ENCODE measurements at regions not wholly inside any gene's neighbourhood (a gene's known extent, or its start where the extent isn't known, plus 50 kb on each side); places are given as distances from the start of the nearest gene placed in this dataset.

DNA sequence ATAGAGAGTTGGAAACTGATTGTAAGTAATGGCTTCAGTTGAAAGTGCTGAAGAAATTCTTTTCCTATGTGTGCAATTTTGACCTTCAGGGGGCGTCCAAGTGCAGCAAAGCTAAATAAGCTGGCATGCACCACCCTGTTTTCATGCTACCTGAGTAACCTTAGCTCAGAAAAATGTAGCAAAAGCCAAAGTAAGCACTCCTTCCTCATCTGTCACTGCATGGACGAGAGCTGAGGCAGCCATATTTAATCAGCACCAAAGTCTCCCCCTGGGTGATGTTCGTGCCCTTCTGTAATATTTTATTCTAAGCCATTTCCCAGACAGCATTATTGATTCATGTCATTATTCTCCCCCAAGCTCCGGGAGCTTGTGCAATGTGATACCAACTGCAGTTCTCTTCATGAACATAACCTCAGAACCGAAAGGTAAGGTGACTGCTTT, 123.1 kb downstream of the RPS12 start:
- DNase-seq = peak; percentile 37

DNA sequence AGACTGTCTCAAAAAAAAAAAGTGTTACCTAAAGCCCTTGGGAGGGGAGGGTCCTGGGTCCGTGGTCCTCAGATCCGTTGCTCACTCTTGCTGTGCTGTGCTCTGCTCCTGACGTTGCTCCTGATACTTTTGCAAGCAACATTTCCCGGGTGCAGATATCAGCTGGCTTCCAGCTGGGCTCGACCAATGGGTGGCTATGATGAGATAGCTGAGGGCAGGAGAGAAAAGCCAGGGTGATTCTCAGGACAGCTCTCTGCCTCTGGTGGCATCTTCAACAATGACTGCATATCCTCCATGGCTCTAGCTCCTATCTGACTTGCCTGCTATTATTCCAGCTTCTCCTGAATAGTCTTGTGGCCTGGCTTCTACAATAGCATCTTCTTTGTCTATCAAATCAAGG, 134.5 kb downstream of the RPS12 start:
- no peak for DNase-seq

DNA sequence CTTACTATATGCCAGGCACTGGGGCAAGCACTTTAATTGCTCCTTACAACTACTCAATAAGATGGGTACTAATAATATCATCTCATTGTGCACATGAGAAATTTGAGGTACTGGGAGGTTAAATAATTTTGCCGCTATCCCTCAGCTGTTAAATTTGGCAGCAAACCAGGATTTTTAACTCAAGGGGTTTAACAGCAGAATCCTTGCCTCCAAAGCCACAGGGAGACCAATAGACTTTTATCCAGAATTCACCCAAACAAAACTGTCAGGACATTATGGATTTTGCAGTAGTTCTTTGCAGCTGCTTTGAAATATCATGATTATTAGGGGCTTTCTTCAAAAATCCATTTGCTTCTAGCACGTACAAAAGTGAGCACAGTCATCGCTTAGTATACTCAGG, 136.2 kb downstream of the RPS12 start:
- no peak for DNase-seq

GRCh38 chr6:132952031-132952867, 137.9 kb downstream of the RPS12 start:
- peak; percentile 34 for DNase-seq

GRCh38 chr6:132952986-132953385, 138.6 kb downstream of the RPS12 start:
- DNase-seq = no peak

- no peak for DNase-seq
Observed at GRCh38 chr6:132954222-132954621, 139.9 kb downstream of the RPS12 start.

DNA sequence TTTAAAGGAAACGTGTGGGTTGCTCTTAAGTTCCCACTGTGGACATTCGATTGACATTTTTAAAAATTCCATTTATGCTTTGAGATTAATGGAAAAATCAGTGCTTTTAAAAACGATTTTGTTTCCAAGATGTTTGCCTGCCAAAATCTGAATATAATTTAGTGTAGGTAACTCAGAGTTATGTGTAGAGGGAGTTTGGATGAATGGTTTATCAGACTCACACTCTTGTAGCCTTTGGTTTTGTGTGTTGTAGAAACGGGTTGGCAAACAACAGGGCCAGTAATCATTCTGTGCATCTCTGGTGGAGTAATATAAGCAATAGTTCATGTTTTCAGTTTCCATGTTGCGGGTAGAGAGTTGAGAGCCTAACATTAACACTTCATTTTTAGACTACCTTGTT, 140.6 kb downstream of the RPS12 start:
- DNase-seq = no peak

- DNase-seq = no peak
Observed at GRCh38 chr6:132959639-132960326, 145.4 kb downstream of the RPS12 start.

DNA sequence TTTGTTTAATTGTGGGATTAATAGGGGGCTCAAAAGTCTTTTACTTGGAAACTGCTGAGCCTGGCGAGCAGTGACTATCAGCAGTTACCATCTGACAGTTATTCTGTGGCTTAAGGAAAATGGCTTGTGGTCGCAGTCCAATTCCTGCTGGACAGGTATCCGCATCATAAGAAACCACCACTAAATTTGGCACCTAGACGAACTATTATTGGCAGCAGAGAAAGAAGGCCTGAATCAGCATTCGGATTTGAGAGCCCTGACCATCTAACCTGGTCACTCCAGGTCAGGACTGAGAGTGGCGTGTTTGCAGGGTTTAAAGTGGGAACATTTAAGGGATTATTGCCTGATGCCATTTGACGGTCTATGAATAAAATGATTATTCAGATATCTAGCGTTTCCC, 146.4 kb downstream of the RPS12 start:
- peak; percentile 44 for DNase-seq

DNA sequence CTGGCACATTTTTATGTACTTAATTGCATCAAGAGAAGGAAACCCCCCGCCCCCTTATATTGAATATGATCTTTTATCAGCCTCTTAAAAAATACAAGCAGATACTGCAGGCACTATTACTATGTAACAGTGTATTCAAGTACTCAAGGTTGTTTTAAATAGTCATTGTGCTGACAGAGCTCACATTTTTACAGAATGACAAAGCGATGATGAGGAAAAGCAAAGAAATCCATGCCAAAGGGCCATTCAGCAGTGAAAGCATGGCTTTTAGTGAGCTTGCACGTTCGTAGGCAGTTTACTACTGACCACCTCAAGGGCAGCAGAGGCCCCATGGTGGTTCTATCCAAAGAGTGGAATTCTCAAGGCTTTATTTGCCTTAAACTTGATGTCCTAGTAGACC, 146.8 kb downstream of the RPS12 start:
- DNase-seq = peak; percentile 80

DNA sequence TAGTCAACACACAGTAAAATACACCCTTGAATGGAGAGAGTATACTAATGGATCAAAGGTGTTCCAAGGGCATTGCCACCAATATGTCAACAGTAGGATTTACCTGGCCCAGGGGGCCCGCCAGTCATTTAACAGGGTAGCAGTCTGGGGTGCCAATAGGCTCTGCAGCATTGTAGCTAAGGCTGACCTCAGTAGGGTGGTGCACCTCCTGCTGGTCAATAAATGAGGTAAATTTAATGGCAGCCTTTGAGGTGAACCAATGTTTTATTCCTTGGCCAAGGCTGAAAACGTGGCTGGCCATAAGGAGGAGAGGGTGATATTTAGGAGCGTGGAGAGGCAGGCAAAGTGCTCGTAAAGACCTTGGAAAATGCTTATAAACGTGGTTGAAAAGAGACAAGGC, 147.2 kb downstream of the RPS12 start:
- DNase-seq = no peak

DNA sequence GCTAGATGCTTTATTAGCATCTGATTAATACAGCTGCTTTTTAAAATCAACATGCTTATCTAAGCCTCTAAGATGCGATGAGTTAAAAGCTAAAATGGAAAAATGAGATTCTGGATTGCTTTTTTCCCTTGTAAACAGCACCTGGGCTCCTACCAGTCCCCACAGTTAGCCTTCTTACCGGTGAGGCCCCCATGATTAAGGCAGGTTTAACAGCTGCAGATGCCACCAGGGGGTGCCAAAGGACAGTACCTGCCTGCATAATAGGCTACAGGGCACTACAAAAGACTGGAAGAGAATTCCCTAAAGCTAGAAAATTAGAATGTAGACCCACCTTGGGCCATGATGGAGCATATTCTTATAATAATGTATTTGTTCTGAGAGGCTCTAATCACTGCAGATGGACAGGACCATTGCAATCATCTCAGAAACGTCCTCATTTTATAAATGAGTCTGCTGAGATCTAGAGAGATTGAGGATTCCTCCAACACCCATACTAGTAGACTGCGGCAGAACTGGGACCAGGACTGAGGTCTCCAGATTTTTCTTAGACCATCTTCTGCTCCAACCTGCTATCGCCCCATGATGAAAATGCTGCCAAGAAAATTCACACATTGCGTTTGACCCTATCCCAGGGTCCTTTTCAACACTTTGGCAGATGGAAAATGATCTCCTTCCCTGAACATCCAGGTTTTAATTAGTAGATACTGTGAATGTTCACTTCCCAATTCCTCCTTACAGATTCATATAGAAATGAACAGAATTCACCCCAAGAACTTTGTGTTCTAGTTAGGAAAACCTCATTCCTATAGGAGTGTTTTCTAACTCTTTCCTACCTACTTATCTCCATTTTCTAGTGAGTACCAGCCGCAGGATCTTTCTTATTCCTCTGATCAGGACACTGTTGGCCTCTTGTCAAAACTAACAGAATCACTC, 148.8 kb downstream of the RPS12 start:
- DNase-seq = peak; percentile 55

- no peak for DNase-seq
Observed at GRCh38 chr6:132964101-132964867, 149.9 kb downstream of the RPS12 start.

DNA sequence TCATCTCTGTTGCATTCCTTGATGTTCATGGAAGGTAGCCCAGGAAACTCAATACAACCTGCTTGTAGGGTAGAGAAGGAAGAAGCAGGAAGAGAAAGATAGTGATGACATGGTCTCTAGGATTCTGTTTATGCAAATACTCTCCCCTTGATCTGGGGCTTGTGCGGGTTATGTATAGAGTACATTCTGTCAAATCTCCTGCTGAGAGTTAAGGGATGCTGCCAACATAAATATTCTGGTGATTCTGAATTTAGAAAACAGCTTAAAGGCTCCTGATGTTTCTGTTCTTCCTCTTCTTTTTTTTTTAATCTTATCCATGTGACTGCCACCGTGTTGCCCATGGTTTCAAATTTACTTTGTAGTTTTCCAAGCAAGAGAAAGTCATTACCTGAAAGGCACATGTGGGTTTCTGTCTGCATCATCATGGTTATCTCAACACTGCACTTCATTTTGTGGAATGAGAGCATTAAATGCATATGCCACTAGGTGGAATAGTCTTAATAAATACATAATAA, 150.6 kb downstream of the RPS12 start:
- no peak for DNase-seq

- DNase-seq = no peak
Observed at GRCh38 chr6:132967871-132968270, 153.5 kb downstream of the RPS12 start.

- DNase-seq = no peak
Observed at GRCh38 chr6:132968419-132968950, 154.1 kb downstream of the RPS12 start.

DNA sequence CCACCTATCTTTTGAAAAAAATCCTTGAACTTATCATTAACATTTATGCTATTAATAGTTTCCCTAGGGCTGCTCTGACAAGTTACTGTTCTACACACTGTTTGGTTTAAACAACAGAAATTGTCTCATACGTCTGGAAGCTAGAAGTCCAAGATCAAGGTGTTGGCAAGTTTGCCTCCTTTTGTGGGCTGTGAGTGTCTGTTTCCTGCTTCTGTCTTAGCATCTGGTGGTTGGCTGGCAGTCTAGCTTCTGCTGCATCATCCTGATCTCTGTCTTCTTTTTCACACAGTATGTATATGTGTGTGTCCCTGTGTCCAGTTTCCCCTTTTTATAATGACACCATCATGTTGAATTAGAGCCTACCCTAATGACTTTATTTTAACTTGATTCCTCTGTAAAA, 154.8 kb downstream of the RPS12 start:
- DNase-seq = peak; percentile 31

GRCh38 chr6:132971676-132972075, 157.3 kb downstream of the RPS12 start:
- DNase-seq = no peak

- DNase-seq = no peak
Observed at GRCh38 chr6:132972254-132972653, 157.9 kb downstream of the RPS12 start.

GRCh38 chr6:132972971-132973370, 158.6 kb downstream of the RPS12 start:
- DNase-seq = no peak

DNA sequence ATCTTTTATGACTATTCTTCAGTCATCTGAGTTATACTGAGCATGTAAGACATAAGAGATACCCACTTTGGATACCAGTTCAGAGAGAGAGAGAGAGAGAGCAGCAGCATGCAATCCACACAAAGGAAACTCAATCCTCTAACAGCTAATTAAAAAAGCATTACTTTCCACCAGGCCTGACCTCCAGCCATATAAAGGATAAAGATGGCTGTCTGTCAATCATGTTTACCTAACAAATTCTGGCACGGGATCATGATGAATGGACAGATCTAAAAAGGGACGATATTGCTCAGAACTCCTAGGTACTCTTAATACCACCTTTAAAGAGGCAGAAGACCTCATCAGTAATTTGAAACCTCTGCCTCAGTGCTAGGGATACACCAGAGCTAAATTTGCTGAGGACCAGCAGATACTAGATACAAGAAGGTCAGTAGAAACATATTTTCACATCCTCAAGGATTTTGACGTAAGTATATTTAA, 159.2 kb downstream of the RPS12 start:
- DNase-seq = no peak

DNA sequence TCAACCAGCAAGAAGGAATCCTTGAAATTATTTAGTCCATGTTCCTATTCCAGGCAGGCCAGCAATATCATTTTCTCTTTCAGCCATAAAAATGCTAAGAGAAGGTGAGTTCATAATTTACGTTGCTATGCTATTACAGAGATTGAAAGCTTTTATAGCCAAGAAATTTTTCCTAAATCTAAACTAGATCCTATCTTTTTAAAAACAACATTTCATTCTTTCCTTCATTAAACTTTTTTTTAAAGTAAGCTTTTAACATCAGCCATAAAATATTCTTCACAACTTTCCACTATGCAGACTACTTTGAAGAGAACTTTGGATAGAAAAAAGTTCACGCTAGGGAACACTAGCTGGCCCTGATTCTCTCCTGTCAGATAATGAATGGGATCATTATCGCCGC, 159.8 kb downstream of the RPS12 start:
- DNase-seq = no peak

All from fibroblast of upper back skin (primary cell).